Esophagus squamous epithelium (tissue), 4 donors: ENCODE measurements at regions not wholly inside any gene's neighbourhood (a gene's known extent, or its start where the extent isn't known, plus 50 kb on each side); places are given as distances from the start of the nearest gene placed in this dataset.

Source experiments
- CTCF ChIP-seq, 6 experiments: fragments of 450-650 bp in 4 of 6; fragments of 200-600 bp in 2 of 6; sonication (generic) in 2 of 6; IDR thresholded peaks; one replicate each; pipeline ENCODE4 v1.5.1; 2016 to 2019; ENCODE audit warnings: antibody characterized with exemption in 6 of 6, mild to moderate bottlenecking in 4 of 6, moderate library complexity in 4 of 6
- POLR2A ChIP-seq, 4 donors: fragments of 450-650 bp; IDR thresholded peaks; one replicate each; pipeline ENCODE4 v1.6.1; 2017; ENCODE audit warnings: antibody characterized with exemption in 4 of 4, mild to moderate bottlenecking in 4 of 4, moderate library complexity in 3 of 4

- TF ChIP-seq CTCF (IDR thresholded peaks at IDR 0.05) (no peak), POLR2A (IDR thresholded peaks at IDR 0.05) (no peak)
Observed at GRCh38 chr3:194949592-194949991, 263.9 kb downstream of the FAM43A start.
